Neural crest cell (in vitro differentiated cells): ENCODE measurements at regions not wholly inside any gene's neighbourhood (a gene's known extent, or its start where the extent isn't known, plus 50 kb on each side); places are given as distances from the start of the nearest gene placed in this dataset.

Experiments
- DNase-seq: peaks from one replicate; pipeline ENCODE4 v3.0.0; 2021; ENCODE audit warnings: low read depth, mixed read lengths, low spot score
- H3K27ac Mint-ChIP-seq: one replicate; pipeline ENCODE4 v1.8.0; 2021; ENCODE audit warnings: mild to moderate bottlenecking, mixed read lengths; ENCODE audit not compliant: unreplicated experiment
- H3K27me3 Mint-ChIP-seq: 2 replicates; pipeline ENCODE4 v1.8.0; 2021; ENCODE audit warnings: low read depth, mild to moderate bottlenecking, mixed read lengths
- H3K36me3 Mint-ChIP-seq: 2 replicates; pipeline ENCODE4 v1.8.0; 2021; ENCODE audit warnings: low read depth, mild to moderate bottlenecking, mixed read lengths
- H3K4me1 Mint-ChIP-seq: 2 replicates; pipeline ENCODE4 v1.8.0; 2021; ENCODE audit warnings: mixed read lengths
- H3K4me3 Mint-ChIP-seq: one replicate; pipeline ENCODE4 v1.8.0; 2021; ENCODE audit warnings: mild to moderate bottlenecking, mixed read lengths
- H3K9me3 Mint-ChIP-seq: 2 replicates; pipeline ENCODE4 v1.8.0; 2021; ENCODE audit warnings: mixed read lengths
- TF ChIP-seq, protein P1 (sequence below): fragments of 200-600 bp; sonication (generic); conservative IDR thresholded peaks from 2 replicates; pipeline ENCODE4 v1.5.0; 2021; ENCODE audit warnings: antibody characterized with exemption, mild to moderate bottlenecking

DNA sequence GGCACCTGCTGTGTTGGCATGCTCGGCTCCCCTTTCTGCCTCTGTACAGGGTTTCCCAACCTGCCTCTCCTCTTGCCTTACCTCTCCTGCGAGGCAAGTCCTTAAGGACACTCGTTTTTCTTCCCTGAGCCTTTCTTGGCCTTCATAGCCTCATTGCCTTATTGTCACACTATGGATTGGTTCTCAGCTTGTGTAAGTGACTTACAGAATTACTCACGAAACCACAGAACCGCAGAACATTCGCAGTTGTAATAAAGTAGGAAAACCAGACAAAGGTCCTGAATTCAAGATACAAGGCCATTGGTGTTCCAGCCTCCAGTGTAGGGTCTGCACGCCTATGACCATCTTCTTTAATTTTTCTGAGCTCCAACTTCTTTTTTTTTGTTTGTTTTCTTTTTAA is 317.6 kb upstream of the SMIM21 start:
- no peak overlapping the region for H3K4me3 Mint-ChIP-seq
- no peaks in the 10 kb centered on the region for H3K27me3 Mint-ChIP-seq
- TF ChIP-seq, protein P1, sequence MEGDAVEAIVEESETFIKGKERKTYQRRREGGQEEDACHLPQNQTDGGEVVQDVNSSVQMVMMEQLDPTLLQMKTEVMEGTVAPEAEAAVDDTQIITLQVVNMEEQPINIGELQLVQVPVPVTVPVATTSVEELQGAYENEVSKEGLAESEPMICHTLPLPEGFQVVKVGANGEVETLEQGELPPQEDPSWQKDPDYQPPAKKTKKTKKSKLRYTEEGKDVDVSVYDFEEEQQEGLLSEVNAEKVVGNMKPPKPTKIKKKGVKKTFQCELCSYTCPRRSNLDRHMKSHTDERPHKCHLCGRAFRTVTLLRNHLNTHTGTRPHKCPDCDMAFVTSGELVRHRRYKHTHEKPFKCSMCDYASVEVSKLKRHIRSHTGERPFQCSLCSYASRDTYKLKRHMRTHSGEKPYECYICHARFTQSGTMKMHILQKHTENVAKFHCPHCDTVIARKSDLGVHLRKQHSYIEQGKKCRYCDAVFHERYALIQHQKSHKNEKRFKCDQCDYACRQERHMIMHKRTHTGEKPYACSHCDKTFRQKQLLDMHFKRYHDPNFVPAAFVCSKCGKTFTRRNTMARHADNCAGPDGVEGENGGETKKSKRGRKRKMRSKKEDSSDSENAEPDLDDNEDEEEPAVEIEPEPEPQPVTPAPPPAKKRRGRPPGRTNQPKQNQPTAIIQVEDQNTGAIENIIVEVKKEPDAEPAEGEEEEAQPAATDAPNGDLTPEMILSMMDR = no peak
- no peaks in the 10 kb centered on the region for H3K4me1 Mint-ChIP-seq
- H3K9me3 Mint-ChIP-seq = no peaks in the 10 kb centered on the region
- no peaks in the 10 kb centered on the region for H3K36me3 Mint-ChIP-seq
- H3K27ac Mint-ChIP-seq = no peak overlapping the region
- no peak for DNase-seq

GRCh38 chr18:75742516-75742915 is 315.0 kb upstream of the SMIM21 start:
- Mint-ChIP-seq H3K4me3 (no peak overlapping the region), H3K27me3 (no peaks in the 10 kb centered on the region), H3K36me3 (no peaks in the 10 kb centered on the region), H3K27ac (no peak overlapping the region), H3K4me1 (no peaks in the 10 kb centered on the region), H3K9me3 (peaks cover 5% of the 10 kb centered on the region)
- DNase-seq = no peak
- TF ChIP-seq, protein P1 = no peak

GRCh38 chr18:75739682-75740081 is 312.2 kb upstream of the SMIM21 start:
- Mint-ChIP-seq H3K4me3 (no peak overlapping the region), H3K4me1 (no peaks in the 10 kb centered on the region), H3K36me3 (peaks cover 6% of the 10 kb centered on the region), H3K9me3 (peaks cover 17% of the 10 kb centered on the region), H3K27ac (no peak overlapping the region), H3K27me3 (no peaks in the 10 kb centered on the region)
- TF ChIP-seq, protein P1 = no peak
- DNase-seq = no peak

DNA sequence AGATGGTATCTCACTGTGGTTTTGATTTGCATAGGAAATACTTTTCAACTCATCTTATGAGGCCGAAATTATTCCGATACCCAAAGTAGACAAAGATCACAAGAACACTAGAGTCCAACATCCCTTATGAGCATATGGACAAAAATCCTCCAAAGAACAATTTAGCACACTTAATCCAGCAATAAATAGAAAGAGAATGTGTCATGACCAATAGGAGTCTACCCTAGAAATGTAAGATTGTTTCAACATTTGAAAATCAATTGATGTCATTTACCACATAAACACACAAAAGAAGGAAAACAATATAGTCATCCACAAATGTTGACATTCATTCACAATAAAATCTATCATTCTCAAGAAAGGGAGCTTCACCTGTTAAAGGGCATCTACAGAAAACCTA is 307.8 kb upstream of the SMIM21 start:
- Mint-ChIP-seq H3K4me1 (peaks cover 2% of the 10 kb centered on the region), H3K27me3 (peaks cover under 1% of the 10 kb centered on the region), H3K36me3 (peaks cover 6% of the 10 kb centered on the region), H3K9me3 (peaks cover 18% of the 10 kb centered on the region), H3K4me3 (no peak overlapping the region), H3K27ac (no peak overlapping the region)
- DNase-seq = no peak
- TF ChIP-seq, protein P1 = no peak

GRCh38 chr18:75730249-75730648 is 302.7 kb upstream of the SMIM21 start:
- Mint-ChIP-seq H3K27me3 (peaks cover 2% of the 10 kb centered on the region), H3K4me3 (no peak overlapping the region), H3K9me3 (peaks cover 4% of the 10 kb centered on the region), H3K36me3 (peaks cover 1% of the 10 kb centered on the region), H3K27ac (no peak overlapping the region), H3K4me1 (peaks cover 29% of the 10 kb centered on the region)
- TF ChIP-seq, protein P1 = no peak
- no peak for DNase-seq

DNA sequence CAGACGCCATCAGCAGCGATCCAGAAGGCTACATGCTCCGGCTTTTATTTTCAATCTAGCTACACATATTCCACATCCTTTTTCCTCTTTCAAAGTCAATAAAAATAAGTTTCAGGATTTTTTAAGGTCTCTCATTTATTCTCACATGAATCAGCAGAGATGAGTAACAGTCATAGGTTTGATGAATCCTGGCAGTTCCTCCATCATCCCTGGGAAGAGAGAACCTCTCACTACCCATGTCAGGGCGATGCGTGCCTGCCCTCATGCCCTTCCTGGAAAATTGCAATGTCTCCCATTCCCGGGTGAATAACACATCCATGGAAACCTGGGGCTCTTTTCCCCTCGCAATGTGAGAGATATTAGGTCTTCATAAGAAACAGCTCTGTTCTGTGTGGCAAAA is 301.1 kb upstream of the SMIM21 start:
- Mint-ChIP-seq H3K4me3 (no peak overlapping the region), H3K27ac (no peak overlapping the region), H3K9me3 (peaks cover 2% of the 10 kb centered on the region), H3K27me3 (peaks cover 2% of the 10 kb centered on the region), H3K36me3 (no peaks in the 10 kb centered on the region), H3K4me1 (peaks cover 34% of the 10 kb centered on the region)
- TF ChIP-seq, protein P1 = no peak
- no peak for DNase-seq
